ENCODE measurements at regions not wholly inside any gene's neighbourhood (a gene's known extent, or its start where the extent isn't known, plus 50 kb on each side); places are given as distances from the start of the nearest gene placed in this dataset.

- Histone ChIP-seq H3K4me1 (ENCODE audit: control insufficient read depth, extremely low read depth, insufficient read depth, low read length) (peaks cover 24% of the 10 kb centered on the region), H3K9me1 (replicated peaks; ENCODE audit: control insufficient read depth, extremely low read depth, insufficient read depth, low read length) (no peaks in the 10 kb centered on the region), H3K27ac (ENCODE audit: insufficient read depth, low read depth, low read length) (no peak overlapping the region), H3K9ac (replicated peaks; ENCODE audit: extremely low read depth, insufficient read depth, low read length) (no peak overlapping the region), H3K4me3 (replicated peaks in 1 of 3; ENCODE audit: insufficient read depth in 1 of 3, low read depth in 1 of 3, low read length in 3 of 3) (no peak overlapping the region), H3K36me3 (ENCODE audit: control insufficient read depth in 2 of 2, extremely low read depth in 1 of 2, insufficient read depth in 2 of 2, low read length in 2 of 2) (no peaks in the 10 kb centered on the region), H4K20me1 (replicated peaks; ENCODE audit: control insufficient read depth, extremely low read depth, insufficient read depth, low read length) (no peaks in the 10 kb centered on the region), H3K27me3 (ENCODE audit: control insufficient read depth in 2 of 2, insufficient read depth in 2 of 2, low read length in 2 of 2) (no peaks in the 10 kb centered on the region), H2AFZ (ENCODE audit: low read depth, low read length) (no peak overlapping the region), H3K9me3 (replicated peaks; ENCODE audit: control insufficient read depth, insufficient read depth, low read length) (no peaks in the 10 kb centered on the region), H3K4me2 (ENCODE audit: insufficient read depth, low read length) (no peak overlapping the region), H3K79me2 (ENCODE audit: control insufficient read depth, insufficient read depth, low read length) (no peaks in the 10 kb centered on the region)
- no peak for DNase-seq (ENCODE audit: low read depth, low spot score)
- POLR2A ChIA-PET: no interaction called here
- no peak for FAIRE-seq
- dilution Hi-C loops (cut with MboI; ENCODE audit: extremely low pct_ligation_motif_present, low sequenced_read_pairs): no loop called here
- intact Hi-C loops (cut with micrococcal nuclease): no loop called here
- no peak for TF ChIP-seq MAX (IDR thresholded peaks at IDR 0.05; ENCODE audit: insufficient read depth, insufficient read length)
- TF ChIP-seq POLR2A (IDR thresholded peaks at IDR 0.05; ENCODE audit: low read depth, low read length): no peak
- BruUV-seq (replicated peaks): no TSS peak
- CTCF ChIA-PET: no interaction called here
Observed at GRCh38 chr14:85276161-85276978, 253.6 kb upstream of the FLRT2 start.

- FAIRE-seq (no peak), DNase-seq (ENCODE audit: low read depth, low spot score) (no peak)
- no peaks in the 10 kb centered on the region for H3K9me1 ChIP-seq (replicated peaks; ENCODE audit: control insufficient read depth, extremely low read depth, insufficient read depth, low read length)
- H3K79me2 ChIP-seq (ENCODE audit: control insufficient read depth, insufficient read depth, low read length): no peaks in the 10 kb centered on the region
- H4K20me1 ChIP-seq (replicated peaks; ENCODE audit: control insufficient read depth, extremely low read depth, insufficient read depth, low read length): no peaks in the 10 kb centered on the region
- CTCF ChIA-PET: no interaction called here
- H3K9me3 ChIP-seq (replicated peaks; ENCODE audit: control insufficient read depth, insufficient read depth, low read length): no peaks in the 10 kb centered on the region
- TF ChIP-seq JUN (IDR thresholded peaks at IDR 0.05; ENCODE audit: borderline replicate concordance, insufficient read depth, insufficient read length, low read depth): no peak
- TF ChIP-seq POLR2AphosphoS5 (IDR thresholded peaks at IDR 0.05; ENCODE audit: insufficient read depth, low read depth, low read length): no peak
- no peak for TF ChIP-seq EZH2 (IDR thresholded peaks at IDR 0.05; ENCODE audit: borderline replicate concordance, low read depth, low read length, severe bottlenecking)
- no peak for TF ChIP-seq POLR2A (IDR thresholded peaks at IDR 0.05; ENCODE audit: low read depth, low read length)
- TF ChIP-seq GATA2 (IDR thresholded peaks at IDR 0.05; ENCODE audit: insufficient read depth, insufficient read length, low read depth, low read length): no peak
- no peak for TF ChIP-seq CTCF (IDR thresholded peaks at IDR 0.05; ENCODE audit: extremely low read depth in 1 of 2, insufficient read depth in 1 of 2, low read depth in 1 of 2, low read length in 2 of 2)
- no peak for TF ChIP-seq FOS (IDR thresholded peaks at IDR 0.05; ENCODE audit: borderline replicate concordance, insufficient read depth, low read length)
- no peak for TF ChIP-seq MAX (IDR thresholded peaks at IDR 0.05; ENCODE audit: insufficient read depth, insufficient read length)
- no peak for TF ChIP-seq MYC (IDR thresholded peaks at IDR 0.05; ENCODE audit: low read depth, low read length)
- POLR2A ChIA-PET: no interaction called here
- dilution Hi-C loops (cut with MboI; ENCODE audit: extremely low pct_ligation_motif_present, low sequenced_read_pairs): no loop called here
- no peaks in the 10 kb centered on the region for H3K36me3 ChIP-seq (ENCODE audit: control insufficient read depth in 2 of 2, extremely low read depth in 1 of 2, insufficient read depth in 2 of 2, low read length in 2 of 2)
- no peak overlapping the region for H2AFZ ChIP-seq (ENCODE audit: low read depth, low read length)
- intact Hi-C loops (cut with micrococcal nuclease): no loop called here
- H3K27me3 ChIP-seq (ENCODE audit: control insufficient read depth in 2 of 2, insufficient read depth in 2 of 2, low read length in 2 of 2): no peaks in the 10 kb centered on the region
- no peak overlapping the region for H3K27ac ChIP-seq (ENCODE audit: insufficient read depth, low read depth, low read length)
- peaks cover 29% of the 10 kb centered on the region for H3K4me1 ChIP-seq (ENCODE audit: control insufficient read depth, extremely low read depth, insufficient read depth, low read length)
- no peak overlapping the region for H3K9ac ChIP-seq (replicated peaks; ENCODE audit: extremely low read depth, insufficient read depth, low read length)
- H3K4me3 ChIP-seq (replicated peaks in 1 of 3; ENCODE audit: insufficient read depth in 1 of 3, low read depth in 1 of 3, low read length in 3 of 3): no peak overlapping the region
- H3K4me2 ChIP-seq (ENCODE audit: insufficient read depth, low read length): no peak overlapping the region
- no TSS peak for BruUV-seq (replicated peaks)
Observed at GRCh38 chr14:85276979-85277228, 253.0 kb upstream of the FLRT2 start.
